HEK293 (cell line): ENCODE measurements at regions not wholly inside any gene's neighbourhood (a gene's known extent, or its start where the extent isn't known, plus 50 kb on each side); places are given as distances from the start of the nearest gene placed in this dataset.

ENCODE experiments used
- CTCF ChIA-PET: fragments of 350-600 bp; formaldehyde crosslinking; extraction: SDS; loops from one replicate; lab custom pipeline; 2021; ENCODE audit warnings: antibody characterized with exemption; lab: Yijun Ruan, JAX
- POLR2A ChIA-PET: fragments of 300-600 bp; formaldehyde crosslinking; extraction: SDS; loops from one replicate; lab custom pipeline; 2020; ENCODE audit warnings: antibody characterized with exemption, inconsistent platforms; lab: Yijun Ruan, JAX
- H3K27ac ChIP-seq: fragments of 200-500 bp; sonication (Bioruptor generic); 2 replicates; pipeline ENCODE4 v1.5.1; 2014; ENCODE audit warnings: low read depth, low read length, control low read depth, inconsistent platforms; ENCODE audit errors: extremely low read depth
- H3K36me3 ChIP-seq, 2 experiments: fragments of 200-500 bp in 1 of 2; sonication (Bioruptor generic) in 1 of 2; 1 replicate in 1 of 2; 2 replicates in 1 of 2; pipeline ENCODE4 v1.5.1; 2014 to 2017; ENCODE audit warnings: inconsistent platforms in 2 of 2, low read length in 2 of 2; ENCODE audit not compliant: control insufficient read depth in 2 of 2, insufficient read depth in 1 of 2
- H3K4me1 ChIP-seq: fragments of 200-500 bp; sonication (Bioruptor generic); 2 replicates; pipeline ENCODE4 v1.5.1; 2014; ENCODE audit warnings: mild to moderate bottlenecking, low read length, inconsistent platforms; ENCODE audit not compliant: control insufficient read depth, insufficient read depth
- H3K4me3 ChIP-seq: 2 replicates; pipeline ENCODE4 v1.5.1; 2011; ENCODE audit warnings: low read depth, mild to moderate bottlenecking, control low read depth, low read length, moderate library complexity
- H3K9me3 ChIP-seq: fragments of 200-500 bp; sonication (Bioruptor generic); 2 replicates; pipeline ENCODE4 v1.5.1; 2014; ENCODE audit warnings: low read depth, low read length, inconsistent platforms; ENCODE audit not compliant: control insufficient read depth, insufficient read depth
- GLI2 ChIP-seq: fragments of 450-650 bp; formaldehyde crosslinking; IDR thresholded peaks from 2 replicates; pipeline ENCODE4; 2017; ENCODE audit warnings: missing biosample characterization, missing genetic modification characterization, low read depth, borderline replicate concordance
- GLI4 ChIP-seq: fragments of 450-650 bp; formaldehyde crosslinking; IDR thresholded peaks from 2 replicates; pipeline ENCODE4 v1.5.1; 2016; ENCODE audit warnings: missing biosample characterization, missing genetic modification characterization
- PRDM1 ChIP-seq: fragments of 450-650 bp; formaldehyde crosslinking; IDR thresholded peaks from 2 replicates; pipeline ENCODE4; 2016; ENCODE audit warnings: missing biosample characterization, missing genetic modification characterization
- SCRT2 ChIP-seq: fragments of 450-650 bp; formaldehyde crosslinking; IDR thresholded peaks from 2 replicates; pipeline ENCODE4 v1.5.1; 2016; ENCODE audit warnings: missing biosample characterization, missing genetic modification characterization
- WT1 ChIP-seq: fragments of 450-650 bp; formaldehyde crosslinking; IDR thresholded peaks from 2 replicates; pipeline ENCODE4 v1.5.1; 2016; ENCODE audit warnings: missing biosample characterization, missing genetic modification characterization
- ZBTB17 ChIP-seq: fragments of 450-650 bp; formaldehyde crosslinking; IDR thresholded peaks from 2 replicates; pipeline ENCODE4 v1.5.1; 2016; ENCODE audit warnings: missing biosample characterization, missing genetic modification characterization
- ZIC2 ChIP-seq: fragments of 450-650 bp; formaldehyde crosslinking; IDR thresholded peaks from 2 replicates; pipeline ENCODE4 v1.5.1; 2016; ENCODE audit warnings: missing biosample characterization, missing genetic modification characterization
- ZNF132 ChIP-seq: fragments of 450-650 bp; formaldehyde crosslinking; IDR thresholded peaks from 2 replicates; pipeline ENCODE4 v1.5.1; 2017; ENCODE audit warnings: missing biosample characterization, missing genetic modification characterization, borderline replicate concordance
- ZNF341 ChIP-seq: fragments of 450-650 bp; formaldehyde crosslinking; IDR thresholded peaks from 2 replicates; pipeline ENCODE4; 2016; ENCODE audit warnings: low read depth, missing biosample characterization, missing genetic modification characterization
- ZNF423 ChIP-seq: fragments of 450-650 bp; formaldehyde crosslinking; IDR thresholded peaks from 2 replicates; pipeline ENCODE4 v1.5.1; 2016; ENCODE audit warnings: missing biosample characterization, missing genetic modification characterization
- ZNF544 ChIP-seq: fragments of 450-650 bp; formaldehyde crosslinking; IDR thresholded peaks from 2 replicates; pipeline ENCODE4 v1.5.0; 2017; ENCODE audit warnings: missing biosample characterization, missing genetic modification characterization
- ZNF571 ChIP-seq: fragments of 450-650 bp; formaldehyde crosslinking; IDR thresholded peaks from 2 replicates; pipeline ENCODE4 v1.5.0; 2017; ENCODE audit warnings: missing biosample characterization, missing genetic modification characterization
- ZNF677 ChIP-seq: fragments of 450-650 bp; IDR thresholded peaks from 2 replicates; pipeline ENCODE4 v1.5.0; 2018; ENCODE audit warnings: missing biosample characterization, mild to moderate bottlenecking, missing genetic modification characterization, moderate library complexity
- TF ChIP-seq, protein P1 (sequence below): fragments of 450-650 bp; formaldehyde crosslinking; IDR thresholded peaks from 2 replicates; pipeline ENCODE4 v1.5.1; 2016; ENCODE audit warnings: missing biosample characterization, missing genetic modification characterization
- TF ChIP-seq, protein P2 (sequence below): fragments of 450-650 bp; formaldehyde crosslinking; IDR thresholded peaks from 2 replicates; pipeline ENCODE4 v1.5.1; 2016; ENCODE audit warnings: missing biosample characterization, missing genetic modification characterization
- TF ChIP-seq, protein P3 (sequence below): fragments of 450-650 bp; IDR thresholded peaks from 2 replicates; pipeline ENCODE4 v1.5.1; 2018; ENCODE audit warnings: missing biosample characterization, missing genetic modification characterization
- TF ChIP-seq, protein P4 (sequence below): fragments of 450-650 bp; formaldehyde crosslinking; IDR thresholded peaks from 2 replicates; pipeline ENCODE4 v1.5.1; 2016; ENCODE audit warnings: missing biosample characterization, missing genetic modification characterization, borderline replicate concordance
- TF ChIP-seq, protein P5 (sequence below): fragments of 450-650 bp; formaldehyde crosslinking; IDR thresholded peaks from 2 replicates; pipeline ENCODE4 v1.5.1; 2016; ENCODE audit warnings: missing biosample characterization, missing genetic modification characterization, low read depth
- TF ChIP-seq, protein P6 (sequence below): fragments of 450-650 bp; formaldehyde crosslinking; IDR thresholded peaks from 2 replicates; pipeline ENCODE4 v1.5.1; 2016; ENCODE audit warnings: missing biosample characterization, missing genetic modification characterization

DNA sequence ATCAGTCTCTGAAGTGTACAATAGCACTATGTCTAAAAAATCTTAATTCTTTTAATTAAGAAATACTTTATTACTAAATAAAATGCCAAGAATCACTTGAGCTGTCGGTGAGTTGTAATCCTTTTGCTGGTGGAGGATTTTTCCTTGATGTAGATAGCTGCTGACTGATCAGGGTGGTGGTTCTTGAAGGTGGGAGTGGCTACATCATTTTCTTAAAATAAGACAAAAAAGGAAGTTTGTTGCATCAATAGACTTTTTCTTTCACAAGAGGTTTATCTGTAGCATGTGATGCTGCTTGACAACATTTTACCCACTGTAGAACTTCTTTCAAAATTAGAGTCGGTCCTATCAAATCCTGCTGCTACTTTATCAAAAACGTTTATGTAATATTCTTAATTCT lies 68.8 kb upstream of the ZC4H2 start (continued):
- TF ChIP-seq ZNF132 = no peak
- TF ChIP-seq, protein P1, sequence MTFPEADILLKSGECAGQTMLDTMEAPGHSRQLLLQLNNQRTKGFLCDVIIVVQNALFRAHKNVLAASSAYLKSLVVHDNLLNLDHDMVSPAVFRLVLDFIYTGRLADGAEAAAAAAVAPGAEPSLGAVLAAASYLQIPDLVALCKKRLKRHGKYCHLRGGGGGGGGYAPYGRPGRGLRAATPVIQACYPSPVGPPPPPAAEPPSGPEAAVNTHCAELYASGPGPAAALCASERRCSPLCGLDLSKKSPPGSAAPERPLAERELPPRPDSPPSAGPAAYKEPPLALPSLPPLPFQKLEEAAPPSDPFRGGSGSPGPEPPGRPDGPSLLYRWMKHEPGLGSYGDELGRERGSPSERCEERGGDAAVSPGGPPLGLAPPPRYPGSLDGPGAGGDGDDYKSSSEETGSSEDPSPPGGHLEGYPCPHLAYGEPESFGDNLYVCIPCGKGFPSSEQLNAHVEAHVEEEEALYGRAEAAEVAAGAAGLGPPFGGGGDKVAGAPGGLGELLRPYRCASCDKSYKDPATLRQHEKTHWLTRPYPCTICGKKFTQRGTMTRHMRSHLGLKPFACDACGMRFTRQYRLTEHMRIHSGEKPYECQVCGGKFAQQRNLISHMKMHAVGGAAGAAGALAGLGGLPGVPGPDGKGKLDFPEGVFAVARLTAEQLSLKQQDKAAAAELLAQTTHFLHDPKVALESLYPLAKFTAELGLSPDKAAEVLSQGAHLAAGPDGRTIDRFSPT (tag by site-specific recombination) = no peak
- TF ChIP-seq, protein P2, sequence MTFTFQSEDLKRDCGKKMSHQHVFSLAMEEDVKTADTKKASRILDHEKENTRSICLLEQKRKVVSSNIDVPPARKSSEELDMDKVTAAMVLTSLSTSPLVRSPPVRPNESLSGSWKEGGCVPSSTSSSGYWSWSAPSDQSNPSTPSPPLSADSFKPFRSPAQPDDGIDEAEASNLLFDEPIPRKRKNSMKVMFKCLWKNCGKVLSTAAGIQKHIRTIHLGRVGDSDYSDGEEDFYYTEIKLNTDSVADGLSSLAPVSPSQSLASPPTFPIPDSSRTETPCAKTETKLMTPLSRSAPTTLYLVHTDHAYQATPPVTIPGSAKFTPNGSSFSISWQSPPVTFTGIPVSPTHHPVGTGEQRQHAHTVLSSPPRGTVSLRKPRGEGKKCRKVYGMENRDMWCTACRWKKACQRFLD = no peak
- TF ChIP-seq ZIC2 (tag by site-specific recombination) = no peak
- TF ChIP-seq GLI2 (tag by site-specific recombination) = no peak

DNA sequence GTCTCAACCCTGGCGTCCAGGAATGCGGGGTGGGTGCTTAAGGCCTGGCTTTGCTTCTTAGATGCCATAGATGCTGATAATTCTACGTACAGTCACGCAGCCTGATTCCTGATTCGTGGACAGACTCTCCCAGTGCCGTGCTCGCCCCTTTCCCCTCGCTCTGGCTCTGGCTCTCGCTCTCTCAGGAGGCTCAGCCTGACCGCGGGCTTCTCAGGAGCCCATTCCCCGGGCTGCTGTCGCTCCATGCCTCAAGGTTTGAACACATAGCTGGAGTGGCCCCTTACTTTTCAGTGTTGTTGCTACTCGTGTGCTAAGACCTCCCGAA lies 59.2 kb upstream of the ZC4H2 start:
- POLR2A ChIA-PET = interaction anchor here (1.3 kb wide), 1 partner anchor 59 kb away, joined by 8 read pairs; the partner anchor contains the start of gene ZC4H2
- Histone ChIP-seq H3K27ac (peak overlapping the region; percentile 61; the same call in 1 of the 2 replicates), H3K4me3 (peak overlapping the region; percentile 60), H3K36me3 (no peaks in the 10 kb centered on the region), H3K9me3 (no peaks in the 10 kb centered on the region; the same call in 1 of the 2 replicates), H3K4me1 (no peaks in the 10 kb centered on the region)
- CTCF ChIA-PET = interaction anchor here (0.6 to 1.1 kb wide), 2 partner anchors 77 to 79 kb away, joined by 3 to 4 read pairs; no protein-coding TSS in a partner anchor
- no peak for TF ChIP-seq ZNF571 (tag by site-specific recombination)
- TF ChIP-seq PRDM1 (tag by site-specific recombination) = 0 out of 2 replicates have a peak, but pooled peaks have one; percentile 2
- TF ChIP-seq ZBTB17 (tag by site-specific recombination) = peak; percentile 45; the same call in 1 of the 2 replicates

DNA sequence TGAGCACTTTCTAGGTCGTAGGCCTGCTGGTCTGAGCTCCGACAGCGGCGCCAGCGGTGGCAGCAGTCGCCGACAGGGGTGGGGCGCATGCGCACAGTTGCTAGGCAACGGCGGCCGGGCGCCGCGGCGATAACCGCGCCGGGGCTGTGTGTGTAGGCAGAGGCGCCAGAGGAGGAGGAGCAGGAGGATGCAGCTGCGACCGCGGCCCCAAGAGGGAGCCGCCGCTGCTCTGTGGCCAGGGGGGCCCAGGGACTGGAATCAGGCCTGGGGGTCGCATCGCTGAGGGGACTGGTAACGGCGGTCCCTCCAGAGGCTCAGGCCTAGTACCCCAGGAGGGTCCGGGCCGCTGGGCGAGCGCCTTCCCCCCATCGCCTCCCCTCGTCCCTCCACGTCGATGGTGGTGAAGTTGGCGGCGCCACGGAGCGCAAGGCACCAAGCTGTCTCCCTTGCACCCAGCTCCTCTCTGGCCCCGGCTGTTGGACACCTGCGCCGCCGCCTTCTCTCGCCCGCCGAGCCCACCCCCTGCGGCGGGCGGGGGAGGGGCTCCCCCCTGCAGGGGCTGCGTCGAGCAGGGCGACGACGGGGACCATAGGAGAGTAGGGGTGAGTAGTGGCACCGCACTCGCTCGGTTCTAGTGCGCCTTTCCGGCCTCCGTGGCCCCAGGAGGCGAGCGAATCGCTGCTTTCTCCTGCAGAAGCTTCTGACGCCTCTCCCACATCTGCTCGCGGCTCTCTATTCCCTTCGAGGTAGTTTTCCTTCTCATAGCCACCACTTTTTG lies 58.6 kb upstream of the ZC4H2 start, which contains the start of gene ZC3H12B:
Gene ZC3H12B, plus strand, starts transcription at position 159 of the 778 bp plus-strand sequence.
- Histone ChIP-seq H3K4me1 (no peaks in the 10 kb centered on the region), H3K9me3 (no peaks in the 10 kb centered on the region; the same call in 1 of the 2 replicates), H3K27ac (peak within 1 kb of the TSS; percentile 61; the same call in 1 of the 2 replicates), H3K36me3 (no peaks in the 10 kb centered on the region), H3K4me3 (peak within 1 kb of the TSS; percentile 60)
- POLR2A ChIA-PET = interaction anchor here (0.8 to 1.3 kb wide), 2 partner anchors 59 to 1280 kb away, joined by 4 to 8 read pairs; partner anchors contain the start of gene ZC4H2
- CTCF ChIA-PET = interaction anchor here (0.6 to 1.1 kb wide), 4 partner anchors 78 to 567 kb away, joined by 3 to 4 read pairs (median 3); no protein-coding TSS in a partner anchor
- TF ChIP-seq, protein P3, sequence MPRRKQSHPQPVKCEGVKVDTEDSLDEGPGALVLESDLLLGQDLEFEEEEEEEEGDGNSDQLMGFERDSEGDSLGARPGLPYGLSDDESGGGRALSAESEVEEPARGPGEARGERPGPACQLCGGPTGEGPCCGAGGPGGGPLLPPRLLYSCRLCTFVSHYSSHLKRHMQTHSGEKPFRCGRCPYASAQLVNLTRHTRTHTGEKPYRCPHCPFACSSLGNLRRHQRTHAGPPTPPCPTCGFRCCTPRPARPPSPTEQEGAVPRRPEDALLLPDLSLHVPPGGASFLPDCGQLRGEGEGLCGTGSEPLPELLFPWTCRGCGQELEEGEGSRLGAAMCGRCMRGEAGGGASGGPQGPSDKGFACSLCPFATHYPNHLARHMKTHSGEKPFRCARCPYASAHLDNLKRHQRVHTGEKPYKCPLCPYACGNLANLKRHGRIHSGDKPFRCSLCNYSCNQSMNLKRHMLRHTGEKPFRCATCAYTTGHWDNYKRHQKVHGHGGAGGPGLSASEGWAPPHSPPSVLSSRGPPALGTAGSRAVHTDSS = peak; percentile 7; the same call in 1 of the 2 replicates
- TF ChIP-seq, protein P4, sequence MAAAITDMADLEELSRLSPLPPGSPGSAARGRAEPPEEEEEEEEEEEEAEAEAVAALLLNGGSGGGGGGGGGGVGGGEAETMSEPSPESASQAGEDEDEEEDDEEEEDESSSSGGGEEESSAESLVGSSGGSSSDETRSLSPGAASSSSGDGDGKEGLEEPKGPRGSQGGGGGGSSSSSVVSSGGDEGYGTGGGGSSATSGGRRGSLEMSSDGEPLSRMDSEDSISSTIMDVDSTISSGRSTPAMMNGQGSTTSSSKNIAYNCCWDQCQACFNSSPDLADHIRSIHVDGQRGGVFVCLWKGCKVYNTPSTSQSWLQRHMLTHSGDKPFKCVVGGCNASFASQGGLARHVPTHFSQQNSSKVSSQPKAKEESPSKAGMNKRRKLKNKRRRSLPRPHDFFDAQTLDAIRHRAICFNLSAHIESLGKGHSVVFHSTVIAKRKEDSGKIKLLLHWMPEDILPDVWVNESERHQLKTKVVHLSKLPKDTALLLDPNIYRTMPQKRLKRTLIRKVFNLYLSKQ = no peak
- TF ChIP-seq ZNF341 (tag by site-specific recombination) = peak; percentile 47; the same call in 1 of the 2 replicates
- TF ChIP-seq, protein P5, sequence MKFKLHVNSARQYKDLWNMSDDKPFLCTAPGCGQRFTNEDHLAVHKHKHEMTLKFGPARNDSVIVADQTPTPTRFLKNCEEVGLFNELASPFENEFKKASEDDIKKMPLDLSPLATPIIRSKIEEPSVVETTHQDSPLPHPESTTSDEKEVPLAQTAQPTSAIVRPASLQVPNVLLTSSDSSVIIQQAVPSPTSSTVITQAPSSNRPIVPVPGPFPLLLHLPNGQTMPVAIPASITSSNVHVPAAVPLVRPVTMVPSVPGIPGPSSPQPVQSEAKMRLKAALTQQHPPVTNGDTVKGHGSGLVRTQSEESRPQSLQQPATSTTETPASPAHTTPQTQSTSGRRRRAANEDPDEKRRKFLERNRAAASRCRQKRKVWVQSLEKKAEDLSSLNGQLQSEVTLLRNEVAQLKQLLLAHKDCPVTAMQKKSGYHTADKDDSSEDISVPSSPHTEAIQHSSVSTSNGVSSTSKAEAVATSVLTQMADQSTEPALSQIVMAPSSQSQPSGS (tag by site-specific recombination) = no peak
- no peak for TF ChIP-seq GLI4
- peak; percentile 57 for TF ChIP-seq ZNF423 (tag by site-specific recombination)
- TF ChIP-seq, protein P6, sequence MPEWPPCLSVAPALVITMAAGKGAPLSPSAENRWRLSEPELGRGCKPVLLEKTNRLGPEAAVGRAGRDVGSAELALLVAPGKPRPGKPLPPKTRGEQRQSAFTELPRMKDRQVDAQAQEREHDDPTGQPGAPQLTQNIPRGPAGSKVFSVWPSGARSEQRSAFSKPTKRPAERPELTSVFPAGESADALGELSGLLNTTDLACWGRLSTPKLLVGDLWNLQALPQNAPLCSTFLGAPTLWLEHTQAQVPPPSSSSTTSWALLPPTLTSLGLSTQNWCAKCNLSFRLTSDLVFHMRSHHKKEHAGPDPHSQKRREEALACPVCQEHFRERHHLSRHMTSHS = no peak
- TF ChIP-seq ZNF544 (tag by site-specific recombination) = no peak
- TF ChIP-seq WT1 (tag by site-specific recombination) = 0 out of 2 replicates have a peak, but pooled peaks have one; percentile 10
- no peak for TF ChIP-seq SCRT2
- TF ChIP-seq, protein P1 (tag by site-specific recombination) = 0 out of 2 replicates have a peak, but pooled peaks have one; percentile 48
- no peak for TF ChIP-seq ZNF677 (tag by site-specific recombination)
